SK-N-SH (cell line): ENCODE measurements at regions not wholly inside any gene's neighbourhood (a gene's known extent, or its start where the extent isn't known, plus 50 kb on each side); places are given as distances from the start of the nearest gene placed in this dataset.
A peak's percentile ranks its signal among the peaks of the same experiment; 100 is the strongest.

Experiments used
- CTCF ChIA-PET: fragments of 300-600, 350-600 bp; formaldehyde crosslinking; extraction: SDS; loops from one replicate; lab custom pipeline; 2021; lab: Yijun Ruan, JAX
- POLR2A ChIA-PET: fragments of 350-600 bp; sonication (Branson Sonifier 250); formaldehyde crosslinking; extraction: SDS; loops from one replicate; lab custom pipeline; 2020; ENCODE audit warnings: antibody characterized with exemption, inconsistent platforms; lab: Yijun Ruan, JAX
- DNase-seq: peaks from one replicate; pipeline ENCODE4 v3.0.0; 2012
- H2AFZ ChIP-seq: fragments of 200-600 bp; sonication (generic); 2 replicates; pipeline ENCODE4 v1.8.1; 2016; ENCODE audit warnings: antibody characterized with exemption, mild to moderate bottlenecking, low read depth
- H3F3A ChIP-seq: fragments of 200-600 bp; sonication (generic); replicated peaks from 2 replicates; pipeline ENCODE3; 2016; ENCODE audit warnings: antibody characterized with exemption, mild to moderate bottlenecking; ENCODE audit not compliant: insufficient read depth
- H3K27ac ChIP-seq, 2 experiments: fragments of 200-500 bp in 1 of 2; fragments of 200-600 bp in 1 of 2; sonication (Bioruptor generic) in 1 of 2; sonication (generic), shearing (Covaris generic) in 1 of 2; 2 replicates each; pipeline versions ENCODE4 v1.5.1 to v1.6.1; 2014 to 2016; ENCODE audit warnings: low read depth in 2 of 2, inconsistent platforms in 1 of 2, low read length in 1 of 2, mild to moderate bottlenecking in 1 of 2, mixed read lengths in 1 of 2
- H3K27me3 ChIP-seq: fragments of 200-600 bp; sonication (generic), shearing (Covaris generic); 2 replicates; pipeline ENCODE4 v1.6.1; 2016; ENCODE audit warnings: mixed run types; ENCODE audit not compliant: insufficient read depth
- H3K36me3 ChIP-seq, 2 experiments: fragments of 200-500 bp in 1 of 2; fragments of 200-600 bp in 1 of 2; sonication (Bioruptor generic) in 1 of 2; sonication (generic) in 1 of 2; replicated peaks in 1 of 2; 2 replicates each; pipeline versions ENCODE3 to v1.5.1; 2014 to 2016; ENCODE audit warnings: low read length in 1 of 2, mild to moderate bottlenecking in 1 of 2; ENCODE audit not compliant: insufficient read depth in 2 of 2, control insufficient read depth in 1 of 2
- H3K4me1 ChIP-seq, 2 experiments: fragments of 200-500 bp in 1 of 2; fragments of 200-600 bp in 1 of 2; sonication (Bioruptor generic) in 1 of 2; sonication (generic), shearing (Covaris generic) in 1 of 2; 2 replicates each; pipeline versions ENCODE4 v1.5.1 to v1.6.1; 2014 to 2016; ENCODE audit warnings: low read depth in 1 of 2, low read length in 1 of 2, mixed run types in 1 of 2; ENCODE audit not compliant: insufficient read depth in 2 of 2, control insufficient read depth in 1 of 2
- H3K4me2 ChIP-seq: fragments of 200-600 bp; sonication (generic), shearing (Covaris generic); 2 replicates; pipeline ENCODE4 v1.6.1; 2017; ENCODE audit warnings: mixed run types
- H3K4me3 ChIP-seq, 2 experiments: fragments of 200-500 bp in 1 of 2; fragments of 200-600 bp in 1 of 2; sonication (Bioruptor generic) in 1 of 2; sonication (generic), shearing (Covaris generic) in 1 of 2; 2 replicates each; pipeline versions ENCODE4 v1.5.1 to v1.8.1; 2014 to 2016; ENCODE audit warnings: low read depth in 2 of 2, inconsistent platforms in 1 of 2, low read length in 1 of 2, mild to moderate bottlenecking in 1 of 2, mixed read lengths in 1 of 2, moderate library complexity in 1 of 2
- H3K79me2 ChIP-seq: fragments of 200-600 bp; sonication (generic); 2 replicates; pipeline ENCODE4 v1.8.1; 2017; ENCODE audit warnings: mild to moderate bottlenecking; ENCODE audit not compliant: insufficient read depth
- H3K9ac ChIP-seq: fragments of 200-600 bp; sonication (generic); 2 replicates; pipeline ENCODE4 v1.6.1; 2017; ENCODE audit warnings: mixed run types
- H3K9me2 ChIP-seq: fragments of 200-600 bp; sonication (generic); 2 replicates; pipeline ENCODE4 v1.6.1; 2017; ENCODE audit warnings: mixed run types
- H3K9me3 ChIP-seq: fragments of 200-600 bp; sonication (generic); 2 replicates; pipeline ENCODE4 v1.6.1; 2017; ENCODE audit warnings: mixed run types, mild to moderate bottlenecking, moderate library complexity
- H4K20me1 ChIP-seq: fragments of 200-600 bp; sonication (generic); 2 replicates; pipeline ENCODE4 v1.6.1; 2017; ENCODE audit warnings: mild to moderate bottlenecking, mixed run types; ENCODE audit not compliant: insufficient read depth
- ELF1 ChIP-seq: IDR thresholded peaks from 2 replicates; pipeline ENCODE4 v1.4.0; 2012
- EP300 ChIP-seq, 2 experiments: IDR thresholded peaks; 2 replicates each; pipeline versions ENCODE4 v1.4.0 to v1.6.1; 2012; ENCODE audit warnings: borderline replicate concordance in 1 of 2, low read depth in 1 of 2, low read length in 1 of 2
- FOXM1 ChIP-seq: IDR thresholded peaks from 2 replicates; pipeline ENCODE4 v1.4.0; 2012; ENCODE audit warnings: low read depth, mild to moderate bottlenecking
- GABPA ChIP-seq: IDR thresholded peaks from 2 replicates; pipeline ENCODE4 v1.4.0; 2012; ENCODE audit warnings: low read depth, mild to moderate bottlenecking
- JUND ChIP-seq: IDR thresholded peaks from 2 replicates; pipeline ENCODE4 v1.4.0; 2012
- MAX ChIP-seq: IDR thresholded peaks from 2 replicates; pipeline ENCODE4 v1.4.0; 2012; ENCODE audit warnings: low read depth
- MEF2A ChIP-seq: IDR thresholded peaks from 2 replicates; pipeline ENCODE4 v1.4.0; 2012; ENCODE audit warnings: low read depth, borderline replicate concordance
- MXI1 ChIP-seq: IDR thresholded peaks from 2 replicates; pipeline ENCODE4 v1.6.1; 2012; ENCODE audit warnings: mild to moderate bottlenecking, low read depth, low read length, improper control_type of control experiment
- NFIC ChIP-seq: IDR thresholded peaks from 2 replicates; pipeline ENCODE4 v1.4.0; 2012; ENCODE audit warnings: borderline replicate concordance
- POLR2AphosphoS5 ChIP-seq: IDR thresholded peaks from 2 replicates; pipeline ENCODE4 v1.6.1; 2012; ENCODE audit warnings: low read depth, low read length
- RCOR1 ChIP-seq: fragments of 150-350 bp; IDR thresholded peaks from 2 replicates; pipeline ENCODE4 v1.6.1; 2017; ENCODE audit warnings: antibody characterized with exemption, low read length
- RFX5 ChIP-seq: IDR thresholded peaks from 2 replicates; pipeline ENCODE4 v1.6.1; 2012; ENCODE audit warnings: mild to moderate bottlenecking, improper control_type of control experiment, low read length
- SMC3 ChIP-seq: IDR thresholded peaks from 2 replicates; pipeline ENCODE4 v1.6.1; 2012; ENCODE audit warnings: low read depth, low read length, improper control_type of control experiment
- TAF1 ChIP-seq: IDR thresholded peaks from 2 replicates; pipeline ENCODE4 v1.6.1; 2012; ENCODE audit warnings: low read depth, mild to moderate bottlenecking, low read length, moderate library complexity, borderline replicate concordance
- TCF12 ChIP-seq: IDR thresholded peaks from 2 replicates; pipeline ENCODE4 v1.4.0; 2012
- USF1 ChIP-seq: IDR thresholded peaks from 2 replicates; pipeline ENCODE4 v1.4.0; 2012; ENCODE audit warnings: low read depth, borderline replicate concordance
- YY1 ChIP-seq: IDR thresholded peaks from 2 replicates; pipeline ENCODE4 v1.4.0; 2012; ENCODE audit warnings: low read depth, mild to moderate bottlenecking
- WGBS: methylation state at CpG from one replicate; pipeline ENCODE4 v1.1.6; 2017; ENCODE audit warnings: low lambda C conversion rate; 5-methylcytosine and 5-hydroxymethylcytosine counted together
- TF ChIP-seq, protein P1 (sequence below): fragments of 150-350 bp; IDR thresholded peaks from 2 replicates; pipeline ENCODE4 v1.6.1; 2017; ENCODE audit warnings: antibody characterized with exemption, low read length, low read depth, borderline replicate concordance

GRCh38 chr16:26816266-26816665, 250.5 kb upstream of the C16orf82 start:
- H3K9ac ChIP-seq = no peak overlapping the region

DNA sequence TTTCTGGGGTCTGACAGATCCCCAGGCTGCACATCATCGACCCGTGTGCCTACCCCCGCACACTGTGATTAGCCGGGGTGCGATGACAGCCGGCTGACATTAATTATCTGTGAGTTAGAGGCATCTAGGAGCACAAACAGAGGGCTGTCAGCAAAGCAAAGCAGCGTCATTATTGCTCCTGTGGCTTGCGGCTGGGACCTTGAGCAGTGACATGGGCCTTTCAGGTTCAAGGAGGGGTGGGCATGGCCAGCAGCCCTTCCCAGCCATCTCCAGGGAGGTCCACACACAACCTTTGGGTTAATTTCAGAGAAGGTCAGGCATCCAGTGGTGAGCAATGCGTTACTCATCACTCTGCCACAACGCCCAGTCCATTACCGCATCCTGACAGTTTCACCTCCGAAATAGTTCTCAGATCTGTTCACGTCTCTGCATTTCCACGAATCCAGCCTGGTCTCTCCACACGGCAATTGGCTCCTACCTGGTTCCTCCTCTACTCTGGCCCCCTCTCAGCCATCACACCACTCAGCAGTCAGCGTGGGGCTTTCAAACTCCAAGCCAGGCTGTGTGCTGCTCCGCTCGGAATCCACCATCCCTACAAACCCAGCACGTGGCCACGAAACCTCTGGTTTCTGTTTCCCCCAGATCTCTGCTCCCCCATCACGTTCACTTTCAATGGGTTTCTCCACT, 249.7 kb upstream of the C16orf82 start:
- Histone ChIP-seq H3K4me3 (0 out of 4 replicates have a peak overlapping the region, but pooled peaks of 1 of the 2 experiments have one; percentile 32), H2AFZ (no peak overlapping the region), H3K4me1 (no peaks in the 10 kb centered on the region), H3F3A (no peaks in the 10 kb centered on the region), H3K27me3 (no peaks in the 10 kb centered on the region), H3K36me3 (no peaks in the 10 kb centered on the region), H3K79me2 (no peaks in the 10 kb centered on the region), H4K20me1 (no peaks in the 10 kb centered on the region), H3K9ac (no peak overlapping the region), H3K4me2 (peak overlapping the region; percentile 28; the same call in 1 of the 2 replicates), H3K27ac (no peak overlapping the region), H3K9me3 (no peaks in the 10 kb centered on the region), H3K9me2 (no peaks in the 10 kb centered on the region)
- CTCF ChIA-PET = no interaction called here
- 5% methylated on average over 14 of the region's 21 CpGs for WGBS
- TF ChIP-seq ELF1 (no peak), RFX5 (no peak)
- POLR2A ChIA-PET = no interaction called here
- no peak for DNase-seq

More at GRCh38 chr16:26816266-26816665, 250.5 kb upstream of the C16orf82 start:
- H3K79me2 ChIP-seq = no peaks in the 10 kb centered on the region
- H3K36me3 ChIP-seq = no peaks in the 10 kb centered on the region
- no peak for DNase-seq
- POLR2A ChIA-PET = no interaction called here
- H3F3A ChIP-seq = no peaks in the 10 kb centered on the region
- no peak overlapping the region for H3K4me3 ChIP-seq
- no peaks in the 10 kb centered on the region for H3K9me3 ChIP-seq
- no peaks in the 10 kb centered on the region for H4K20me1 ChIP-seq
- CTCF ChIA-PET = no interaction called here
- H3K27me3 ChIP-seq = no peaks in the 10 kb centered on the region
- no peaks in the 10 kb centered on the region for H3K4me1 ChIP-seq
- 2% methylated on average over 7 of the region's 7 CpGs for WGBS
- no peak overlapping the region for H3K27ac ChIP-seq
- no peak overlapping the region for H3K4me2 ChIP-seq
- H3K9me2 ChIP-seq = no peaks in the 10 kb centered on the region
- TF ChIP-seq MAX (no peak), FOXM1 (no peak), NFIC (no peak), RCOR1 (no peak), MXI1 (no peak), GABPA (no peak), JUND (no peak), TCF12 (no peak), TAF1 (no peak), EP300 (IDR thresholded peaks at IDR 0.05; ENCODE audit: borderline replicate concordance in 1 of 2, low read depth in 1 of 2, low read length in 1 of 2) (no peak), USF1 (no peak), POLR2AphosphoS5 (no peak), SMC3 (no peak), YY1 (no peak), MEF2A (no peak)
- TF ChIP-seq, protein P1, sequence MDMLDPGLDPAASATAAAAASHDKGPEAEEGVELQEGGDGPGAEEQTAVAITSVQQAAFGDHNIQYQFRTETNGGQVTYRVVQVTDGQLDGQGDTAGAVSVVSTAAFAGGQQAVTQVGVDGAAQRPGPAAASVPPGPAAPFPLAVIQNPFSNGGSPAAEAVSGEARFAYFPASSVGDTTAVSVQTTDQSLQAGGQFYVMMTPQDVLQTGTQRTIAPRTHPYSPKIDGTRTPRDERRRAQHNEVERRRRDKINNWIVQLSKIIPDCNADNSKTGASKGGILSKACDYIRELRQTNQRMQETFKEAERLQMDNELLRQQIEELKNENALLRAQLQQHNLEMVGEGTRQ = no peak
- H2AFZ ChIP-seq = no peak overlapping the region
